Left forelimb (tissue), 1 donor: ENCODE measurements at regions not wholly inside any gene's neighbourhood (a gene's known extent, or its start where the extent isn't known, plus 50 kb on each side); places are given as distances from the start of the nearest gene placed in this dataset.
A peak's percentile ranks its signal among the peaks of the same experiment; 100 is the strongest.
"Not testable (repeated sequence)": the region's sequence is repeated elsewhere in the genome, so short reads cannot be mapped to it uniquely, and the experiment has no call there.

Experiments
- DNase-seq: peaks from one replicate; pipeline ENCODE4 v3.0.0-alpha.2; 2018; ENCODE audit warnings: low spot score

DNA sequence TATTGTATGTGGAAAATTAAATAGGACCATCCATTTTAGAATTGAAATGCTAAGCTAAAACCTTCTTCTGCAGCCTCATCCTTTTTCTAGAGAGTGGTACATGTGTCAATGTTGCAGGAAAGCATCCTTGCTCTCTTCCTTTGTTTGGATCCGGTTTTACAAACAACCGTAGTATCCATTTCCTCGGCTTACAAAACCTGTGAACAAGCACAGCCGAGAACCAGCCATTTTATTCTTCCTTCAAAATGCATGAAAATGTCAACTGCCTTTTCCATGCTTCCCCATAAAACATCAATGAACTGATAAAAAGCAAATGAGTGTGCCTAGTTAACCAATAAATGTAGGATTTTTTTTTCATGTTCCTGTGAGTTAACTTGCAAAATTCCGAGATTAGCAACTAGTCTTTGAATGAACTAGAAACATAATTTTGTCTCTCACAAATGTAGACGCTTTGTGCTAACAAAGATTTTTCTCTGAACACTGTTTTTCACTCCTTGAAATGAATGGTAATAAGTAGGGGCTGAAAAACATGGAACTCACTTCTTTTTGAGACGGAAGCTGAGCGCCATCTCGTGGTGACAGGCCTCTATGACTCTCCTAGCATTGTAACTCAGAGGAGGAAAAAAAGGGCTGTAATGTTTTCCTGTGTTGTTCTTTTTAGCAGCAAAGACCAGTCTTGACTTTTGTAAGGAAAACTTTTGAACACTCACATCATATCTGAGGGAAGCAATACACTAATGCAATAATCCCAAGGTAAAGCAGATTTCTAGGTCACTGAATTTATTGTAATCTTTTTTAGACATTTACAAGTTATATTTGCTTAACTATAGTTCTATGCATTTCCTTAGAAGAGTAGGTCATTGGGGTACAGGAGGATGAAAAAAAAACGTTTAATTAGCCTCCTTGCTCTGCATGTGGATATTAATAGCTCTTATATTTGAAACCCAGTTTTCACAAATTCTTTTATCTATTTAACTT, 157.4 kb upstream of the FOXG1 start:
- DNase-seq, result peak; percentile 78

DNA sequence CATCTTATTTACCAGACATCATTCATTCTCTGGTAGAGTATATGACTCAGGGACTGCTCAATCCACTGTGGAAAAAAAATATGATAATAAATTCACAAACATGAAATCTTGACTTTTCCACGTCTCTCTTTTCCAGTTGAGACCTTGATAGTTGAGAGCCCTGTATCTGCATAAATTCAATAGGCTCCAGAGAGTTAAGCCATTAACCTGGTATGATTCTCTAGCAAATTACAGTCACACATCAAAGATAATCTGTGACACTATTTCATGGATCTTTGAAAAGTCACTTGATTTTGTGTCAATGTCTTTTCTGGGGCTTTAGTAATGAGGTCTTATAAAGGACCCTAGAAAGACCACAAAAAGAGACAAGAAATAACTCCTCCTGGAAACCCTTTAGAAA, 154.2 kb upstream of the FOXG1 start:
- DNase-seq, result no peak

GRCh38 chr14:28613532-28613931, 153.1 kb upstream of the FOXG1 start:
- DNase-seq, result no peak

DNA sequence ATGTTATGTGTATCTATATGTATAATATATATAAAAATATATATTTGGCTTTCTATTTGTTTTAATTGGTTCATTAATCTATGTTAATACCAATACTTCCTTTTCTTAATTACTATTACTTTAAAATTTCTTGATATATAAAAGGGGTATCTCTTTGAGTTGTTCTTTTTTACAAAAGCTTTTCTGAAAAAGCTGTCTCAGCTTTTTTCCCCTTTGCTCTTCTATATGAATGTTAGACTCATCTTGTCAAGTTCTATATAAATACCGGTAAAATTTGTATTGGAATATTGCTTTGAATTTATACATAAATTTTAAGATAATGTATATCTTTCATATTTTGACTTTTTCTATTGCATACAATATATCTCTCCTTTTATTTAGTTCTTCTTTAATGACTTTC, 139.8 kb upstream of the FOXG1 start:
- no peak for DNase-seq

DNA sequence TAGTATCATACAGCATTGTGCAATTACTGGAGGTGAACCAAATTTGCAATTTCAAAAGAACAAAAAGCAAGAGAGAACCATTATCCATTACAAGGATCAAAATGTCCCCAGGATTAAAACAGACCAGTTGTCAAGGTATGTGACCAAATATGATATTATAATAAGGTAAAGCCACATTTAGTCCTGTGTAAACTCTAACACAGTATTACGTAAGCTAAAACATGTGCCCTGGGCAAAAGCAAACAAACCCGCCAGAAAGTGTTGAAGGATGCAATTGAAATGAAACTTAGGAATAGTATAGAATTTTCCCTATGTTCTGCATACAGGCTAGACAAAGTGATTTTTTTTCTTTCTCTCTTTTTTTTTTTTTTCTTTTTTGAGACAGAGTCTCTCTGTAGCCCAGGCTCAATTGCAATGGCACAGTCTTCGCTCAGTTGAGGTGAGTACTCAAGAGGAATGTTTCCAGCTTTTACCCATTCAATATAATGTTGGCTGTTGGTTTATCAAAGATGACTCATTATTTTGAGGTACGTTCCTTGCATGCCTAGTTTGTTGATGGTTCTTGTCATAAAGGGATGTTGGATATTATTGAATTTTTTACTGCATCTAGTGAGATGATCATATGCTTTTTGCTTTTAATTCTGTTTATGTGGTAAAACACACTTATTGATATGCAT, 137.1 kb upstream of the FOXG1 start:
- no peak for DNase-seq

DNA sequence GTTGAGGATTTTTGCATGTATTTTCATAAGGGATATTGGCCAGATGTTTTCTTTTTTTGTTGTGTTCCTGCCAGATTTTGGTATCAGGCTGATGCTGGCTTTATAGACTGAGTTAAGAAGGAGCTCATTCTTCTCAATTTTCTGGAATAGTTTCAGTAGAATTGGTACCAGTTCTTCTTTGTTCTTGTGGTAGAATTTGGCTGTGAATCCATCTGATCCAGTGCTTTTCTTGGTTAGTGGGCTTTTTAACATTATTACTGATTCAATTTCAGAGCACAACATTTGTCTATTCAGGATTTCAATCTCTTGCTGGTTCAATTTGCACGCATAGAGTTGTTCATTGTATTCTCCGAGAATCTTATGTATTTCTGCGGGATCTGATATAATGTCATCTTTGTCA, 136.5 kb upstream of the FOXG1 start:
- DNase-seq, result no peak

DNA sequence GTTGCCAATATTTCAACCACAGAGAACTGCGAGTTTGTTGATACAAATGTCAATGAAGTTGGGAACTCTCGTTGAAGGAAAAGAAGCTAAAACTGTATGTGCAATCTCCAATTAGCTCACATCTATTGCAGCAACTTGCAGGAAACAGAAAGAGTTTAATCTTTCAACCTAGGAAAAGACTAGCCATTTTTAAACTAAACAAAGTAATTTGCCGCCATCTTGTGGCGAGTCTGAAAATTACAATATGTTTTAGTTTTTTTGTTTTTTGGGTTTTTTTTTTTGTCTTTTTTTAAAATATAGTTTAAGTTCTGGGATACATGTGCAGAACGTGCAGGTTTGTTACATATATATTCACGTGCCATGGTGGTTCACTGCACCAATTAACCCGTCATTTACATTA, 131.2 kb upstream of the FOXG1 start:
- DNase-seq, result no peak

- not testable (repeated sequence) for DNase-seq
Measured at GRCh38 chr14:28635816-28636215, 130.8 kb upstream of the FOXG1 start.

DNA sequence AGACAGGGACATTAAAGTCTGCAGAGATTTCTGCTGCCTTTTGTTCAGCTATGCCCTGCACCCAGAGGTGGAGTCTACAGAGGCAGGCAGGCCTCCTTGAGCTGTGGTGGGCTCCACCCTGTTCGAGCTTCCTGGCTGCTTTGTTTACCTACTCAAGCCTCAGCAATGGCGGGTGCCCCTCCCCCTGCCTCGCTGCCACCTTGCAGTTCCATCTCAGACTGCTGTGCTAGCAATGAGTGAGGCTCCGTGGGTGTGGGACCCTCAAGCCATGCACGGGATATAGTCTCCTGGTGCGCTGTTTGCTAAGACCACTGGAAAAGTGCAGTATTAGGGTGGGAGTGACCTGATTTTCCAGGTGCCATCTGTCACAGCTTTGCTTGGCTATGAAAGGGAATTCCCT, 125.4 kb upstream of the FOXG1 start:
- DNase-seq, result not testable (repeated sequence)

DNA sequence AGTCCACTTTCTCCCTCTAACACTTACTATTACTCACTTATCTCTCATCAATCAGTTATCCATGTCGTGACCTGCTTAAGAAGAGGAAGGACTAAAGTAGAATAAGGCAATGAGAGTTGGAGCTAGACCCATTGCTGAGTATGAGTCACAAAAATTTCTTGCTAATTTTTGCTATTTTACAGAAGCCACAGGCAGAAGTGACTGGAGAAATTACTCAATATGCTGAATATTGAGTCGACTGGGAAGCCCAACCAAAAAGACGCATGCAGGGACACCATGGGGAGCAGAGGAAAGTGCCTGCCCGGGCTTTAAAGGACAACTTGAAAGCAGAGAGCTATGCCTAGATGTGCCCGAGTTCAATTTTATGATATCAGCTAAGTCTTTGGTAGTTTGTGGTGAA, 115.4 kb upstream of the FOXG1 start:
- DNase-seq, result no peak

GRCh38 chr14:28652782-28653181, 113.8 kb upstream of the FOXG1 start:
- DNase-seq, result no peak

DNA sequence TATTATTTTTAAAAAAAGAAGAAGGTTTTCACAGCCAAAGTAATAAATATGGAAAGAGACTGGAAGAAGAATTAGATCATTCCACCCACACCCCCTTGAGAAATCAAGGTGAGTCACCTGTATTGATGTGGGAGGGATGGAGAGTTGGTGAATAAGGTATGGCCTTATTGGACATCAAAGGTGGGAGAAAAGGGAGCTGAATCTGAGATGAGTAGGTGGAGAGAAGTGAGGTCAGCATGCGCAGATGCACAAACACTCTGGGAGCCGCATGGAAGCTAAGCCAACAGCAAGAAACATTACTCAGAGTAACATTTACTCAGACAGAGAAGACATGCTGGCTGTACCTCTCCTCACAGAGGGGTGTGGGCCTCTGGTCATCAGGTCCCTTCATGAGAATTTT, 113.1 kb upstream of the FOXG1 start:
- DNase-seq, result no peak

DNA sequence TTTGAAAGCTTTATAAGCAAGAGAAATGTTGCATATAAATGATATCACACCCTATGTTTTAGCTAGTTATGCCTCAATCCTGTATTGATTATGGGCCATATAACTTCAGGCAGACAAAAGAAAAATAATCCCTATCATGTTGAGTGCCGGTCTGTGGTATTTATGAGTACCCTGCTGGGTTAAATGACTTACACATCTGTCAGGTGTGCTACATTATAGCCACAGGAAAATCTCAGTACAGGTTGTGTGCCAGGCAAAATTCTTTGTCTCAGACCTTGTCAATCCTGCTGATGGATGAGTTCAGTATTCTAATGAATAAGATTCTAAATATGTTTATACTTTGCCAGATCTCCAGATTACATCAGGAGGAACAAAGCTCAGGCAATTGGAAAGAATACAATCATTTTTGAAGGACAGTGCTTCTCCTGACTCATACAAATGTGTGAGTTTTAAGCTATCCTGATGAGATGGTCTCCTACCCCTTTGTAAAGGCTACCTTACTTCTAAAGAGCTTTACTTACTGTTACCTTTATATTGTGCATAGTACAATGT, 109.8 kb upstream of the FOXG1 start:
- no peak for DNase-seq

- DNase-seq, result no peak
Measured at GRCh38 chr14:28661171-28661772, 105.3 kb upstream of the FOXG1 start.

DNA sequence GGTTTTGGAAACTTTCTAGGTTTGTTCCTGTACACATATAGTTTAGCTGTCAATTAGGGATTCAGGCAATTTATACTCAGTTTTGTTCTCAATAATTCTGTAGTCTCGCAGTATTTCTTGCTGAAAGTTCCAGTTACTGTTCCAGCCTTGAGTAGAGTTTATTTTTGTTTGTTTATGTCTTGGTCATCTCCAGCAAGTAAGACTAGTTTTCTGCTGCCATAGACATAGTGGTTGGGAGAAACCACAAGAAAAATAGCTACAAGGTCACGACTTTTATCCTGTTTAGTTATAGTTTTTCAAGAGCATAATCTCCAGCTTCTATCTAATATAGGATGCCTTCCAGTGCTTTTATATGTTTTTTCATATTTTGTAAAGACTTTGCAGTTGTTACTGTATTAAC, 99.6 kb upstream of the FOXG1 start:
- no peak for DNase-seq

DNA sequence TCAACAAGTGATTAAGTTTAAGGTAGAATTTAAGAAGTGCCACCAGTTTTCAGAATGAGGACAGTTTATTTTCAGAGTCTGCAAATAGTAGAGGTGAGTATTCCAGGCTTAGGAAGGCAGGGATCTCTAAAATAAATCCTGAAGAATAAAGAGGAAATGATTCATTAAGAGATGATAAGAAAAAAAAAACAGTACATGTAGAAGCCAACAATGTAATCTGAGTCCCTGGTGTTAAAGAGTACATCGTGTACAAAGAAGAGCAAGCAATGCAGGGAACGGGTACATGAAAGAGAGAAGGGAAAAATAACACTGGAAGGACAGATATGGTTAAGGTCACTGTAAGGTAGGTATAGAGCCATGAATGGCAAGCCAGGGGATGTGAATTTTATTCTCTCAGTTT, 95.2 kb upstream of the FOXG1 start:
- no peak for DNase-seq

DNA sequence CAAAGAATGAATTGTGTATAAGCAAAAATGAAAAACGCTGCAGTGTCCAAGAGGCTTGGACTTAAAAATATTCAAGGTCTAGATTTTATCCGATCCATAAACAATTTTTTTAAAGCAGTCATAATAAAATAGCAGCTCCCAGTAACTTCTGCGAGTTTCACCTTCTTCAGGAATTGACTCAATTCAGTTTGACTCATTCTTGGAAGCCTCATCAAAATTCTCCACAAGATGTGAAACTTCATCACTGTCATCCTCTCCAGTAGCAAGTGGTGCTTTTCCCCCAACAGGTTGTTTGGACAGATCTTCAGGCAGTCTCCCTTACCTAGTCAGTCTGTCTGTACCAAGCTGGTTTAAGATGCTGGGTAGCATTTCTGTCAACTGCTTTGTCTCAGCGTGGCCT, 93.5 kb upstream of the FOXG1 start:
- no peak for DNase-seq

GRCh38 chr14:28676479-28676878, 90.1 kb upstream of the FOXG1 start:
- no peak for DNase-seq

GRCh38 chr14:28677381-28677780, 89.2 kb upstream of the FOXG1 start:
- DNase-seq, result no peak

- no peak for DNase-seq
Measured at GRCh38 chr14:28678887-28679286, 87.7 kb upstream of the FOXG1 start.

DNA sequence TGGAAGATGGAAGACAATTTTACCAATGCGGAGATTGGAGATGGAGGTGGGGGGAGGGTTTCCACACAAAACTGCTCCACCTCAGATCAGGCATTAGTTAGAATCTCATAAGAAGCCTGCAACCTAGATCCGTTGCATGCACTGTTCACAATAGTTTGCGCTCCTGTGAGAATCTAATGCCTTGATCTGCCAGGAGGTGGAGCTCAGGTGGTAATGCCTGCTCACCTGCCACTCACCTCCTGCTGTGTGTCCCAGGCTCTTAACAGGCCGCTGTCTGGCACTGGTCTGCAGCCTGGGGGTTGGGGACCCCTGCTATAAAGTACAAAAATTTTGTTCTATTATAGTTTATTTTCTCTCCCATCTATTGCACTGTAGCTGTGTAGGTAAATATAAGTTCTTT, 84.9 kb upstream of the FOXG1 start:
- DNase-seq, result no peak

DNA sequence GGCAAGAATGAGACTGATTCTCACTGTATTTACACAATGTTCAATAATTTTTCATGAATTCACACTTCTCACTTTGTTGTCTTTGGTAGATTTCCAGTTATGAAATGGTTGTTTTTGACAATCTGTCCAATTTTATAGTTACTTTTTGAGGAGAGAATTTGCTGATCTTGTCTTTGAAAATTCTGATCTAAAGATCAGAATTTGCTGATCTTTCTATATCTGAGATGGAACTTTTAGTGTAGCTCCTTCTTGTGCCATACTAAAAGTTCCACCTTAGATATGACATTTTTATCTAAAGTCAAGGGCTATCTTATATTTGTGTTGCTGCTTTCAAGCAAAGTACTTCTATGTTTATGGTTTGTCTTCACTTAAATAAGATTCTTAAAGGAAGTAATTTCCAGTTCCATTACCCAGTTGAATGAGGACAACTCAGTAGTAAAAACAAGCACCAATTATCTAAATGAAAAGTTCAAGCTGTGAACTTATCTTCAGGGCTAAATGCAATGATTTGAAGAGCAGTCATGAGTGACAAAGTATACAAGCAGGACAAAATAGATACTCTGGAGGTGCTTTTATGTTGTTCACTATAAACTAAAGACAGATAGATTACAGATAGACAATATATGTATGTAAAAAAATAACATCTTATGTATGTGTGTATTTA, 76.4 kb upstream of the FOXG1 start:
- DNase-seq, result no peak
